ENCODE measurements at regions not wholly inside any gene's neighbourhood (a gene's known extent, or its start where the extent isn't known, plus 50 kb on each side); places are given as distances from the start of the nearest gene placed in this dataset.

GRCh38 chr3:59526999-59527398 lies 477.2 kb upstream of the CFAP20DC start:
- no peak for DNase-seq (ENCODE audit: low spot score)
- no peak overlapping the region for H3K18ac ChIP-seq (ENCODE audit: low read length)
- H4K91ac ChIP-seq (ENCODE audit: low read depth, low read length, poor library complexity): no peak overlapping the region
- no peaks in the 10 kb centered on the region for H3K4me1 ChIP-seq (ENCODE audit: control insufficient read depth in 2 of 2, insufficient read depth in 1 of 2, low read depth in 1 of 2, low read length in 2 of 2)
- H2BK15ac ChIP-seq (ENCODE audit: low read length): no peak overlapping the region
- H3K4me2 ChIP-seq (ENCODE audit: insufficient read depth, low read length, poor library complexity, severe bottlenecking): no peak overlapping the region
- H3K9ac ChIP-seq (ENCODE audit: low read depth, low read length, poor library complexity): no peak overlapping the region
- no peak overlapping the region for H3K14ac ChIP-seq (ENCODE audit: low read length)
- H3K4ac ChIP-seq (ENCODE audit: low read length): no peak overlapping the region
- H2AFZ ChIP-seq (ENCODE audit: low read length): no peak overlapping the region
- no peaks in the 10 kb centered on the region for H3K79me1 ChIP-seq (ENCODE audit: low read depth, low read length)
- H4K8ac ChIP-seq (ENCODE audit: low read depth, low read length): no peak overlapping the region
- H2AK5ac ChIP-seq (ENCODE audit: low read depth, low read length): no peak overlapping the region
- no peak overlapping the region for H2BK120ac ChIP-seq (ENCODE audit: low read depth, low read length)
- no peak overlapping the region for H2BK12ac ChIP-seq (ENCODE audit: low read length)
- no peak overlapping the region for H2BK5ac ChIP-seq (ENCODE audit: low read length)
- no peak overlapping the region for H3K27ac ChIP-seq (replicated peaks; ENCODE audit: low read length)
- H3K36me3 ChIP-seq (replicated peaks in 1 of 2; ENCODE audit: control insufficient read depth in 2 of 2, insufficient read depth in 2 of 2, low read length in 2 of 2): no peaks in the 10 kb centered on the region
- no peaks in the 10 kb centered on the region for H3K27me3 ChIP-seq (ENCODE audit: control insufficient read depth in 3 of 3, insufficient read depth in 3 of 3, low read depth in 1 of 3, low read length in 3 of 3)
- no peak overlapping the region for H3K4me3 ChIP-seq (ENCODE audit: low read length in 2 of 2)
- H3K23ac ChIP-seq (ENCODE audit: low read depth, low read length, poor library complexity): no peak overlapping the region
- H3K9me3 ChIP-seq (replicated peaks in 1 of 2; ENCODE audit: control insufficient read depth in 2 of 2, insufficient read depth in 1 of 2, low read depth in 1 of 2, low read length in 2 of 2): no peaks in the 10 kb centered on the region

DNA sequence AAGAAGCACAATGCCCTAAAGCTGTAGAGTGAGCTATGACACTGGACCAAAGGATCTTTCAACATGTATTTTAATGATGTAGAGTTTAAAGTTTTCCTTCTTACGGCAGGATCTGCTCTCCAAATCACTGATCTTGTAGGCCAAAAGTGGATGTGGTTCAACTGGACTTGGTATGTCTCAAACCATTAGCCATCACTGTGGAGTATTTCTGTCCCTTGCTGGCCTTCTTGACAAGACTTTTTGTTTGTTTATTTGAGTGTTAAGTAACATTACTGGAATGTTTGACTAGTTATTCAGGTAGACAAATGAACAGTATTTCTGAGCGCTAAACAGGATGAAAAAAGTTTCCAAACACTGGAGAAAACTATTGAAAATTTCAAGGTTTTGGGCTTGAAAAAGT lies 472.7 kb upstream of the CFAP20DC start:
- Histone ChIP-seq H3K4ac (ENCODE audit: low read length) (no peak overlapping the region), H2BK12ac (ENCODE audit: low read length) (no peak overlapping the region), H3K18ac (ENCODE audit: low read length) (no peak overlapping the region), H3K4me1 (ENCODE audit: control insufficient read depth in 2 of 2, insufficient read depth in 1 of 2, low read depth in 1 of 2, low read length in 2 of 2) (no peaks in the 10 kb centered on the region), H3K14ac (ENCODE audit: low read length) (no peak overlapping the region), H4K8ac (ENCODE audit: low read depth, low read length) (no peak overlapping the region), H3K36me3 (replicated peaks in 1 of 2; ENCODE audit: control insufficient read depth in 2 of 2, insufficient read depth in 2 of 2, low read length in 2 of 2) (no peaks in the 10 kb centered on the region), H3K9me3 (replicated peaks in 1 of 2; ENCODE audit: control insufficient read depth in 2 of 2, insufficient read depth in 1 of 2, low read depth in 1 of 2, low read length in 2 of 2) (no peaks in the 10 kb centered on the region), H2BK5ac (ENCODE audit: low read length) (no peak overlapping the region), H2BK15ac (ENCODE audit: low read length) (no peak overlapping the region), H2AFZ (ENCODE audit: low read length) (no peak overlapping the region), H3K4me3 (ENCODE audit: low read length in 2 of 2) (no peak overlapping the region), H2BK120ac (ENCODE audit: low read depth, low read length) (no peak overlapping the region), H3K27me3 (ENCODE audit: control insufficient read depth in 3 of 3, insufficient read depth in 3 of 3, low read depth in 1 of 3, low read length in 3 of 3) (no peaks in the 10 kb centered on the region), H2AK5ac (ENCODE audit: low read depth, low read length) (no peak overlapping the region), H3K23ac (ENCODE audit: low read depth, low read length, poor library complexity) (no peak overlapping the region), H3K4me2 (ENCODE audit: insufficient read depth, low read length, poor library complexity, severe bottlenecking) (no peak overlapping the region), H3K9ac (ENCODE audit: low read depth, low read length, poor library complexity) (no peak overlapping the region), H3K27ac (replicated peaks; ENCODE audit: low read length) (no peak overlapping the region), H4K91ac (ENCODE audit: low read depth, low read length, poor library complexity) (no peak overlapping the region), H3K79me1 (ENCODE audit: low read depth, low read length) (no peaks in the 10 kb centered on the region)
- no CpG with 5 or more reads among the region's 2 CpGs for WGBS, 2 donors (ENCODE audit: extremely low coverage in 2 of 2, insufficient read length in 2 of 2, insufficient replicate concordance in 1 of 2)
- no peak for DNase-seq (ENCODE audit: low spot score)

GRCh38 chr3:59519094-59519493 lies 469.3 kb upstream of the CFAP20DC start:
- Histone ChIP-seq H3K36me3 (replicated peaks in 1 of 2; ENCODE audit: control insufficient read depth in 2 of 2, insufficient read depth in 2 of 2, low read length in 2 of 2) (no peaks in the 10 kb centered on the region), H3K79me1 (ENCODE audit: low read depth, low read length) (no peaks in the 10 kb centered on the region), H3K4me2 (ENCODE audit: insufficient read depth, low read length, poor library complexity, severe bottlenecking) (no peak overlapping the region), H3K27ac (replicated peaks; ENCODE audit: low read length) (no peak overlapping the region), H2BK120ac (ENCODE audit: low read depth, low read length) (no peak overlapping the region), H2BK15ac (ENCODE audit: low read length) (no peak overlapping the region), H3K27me3 (ENCODE audit: control insufficient read depth in 3 of 3, insufficient read depth in 3 of 3, low read depth in 1 of 3, low read length in 3 of 3) (no peaks in the 10 kb centered on the region), H3K14ac (ENCODE audit: low read length) (no peak overlapping the region), H4K91ac (ENCODE audit: low read depth, low read length, poor library complexity) (no peak overlapping the region), H4K8ac (ENCODE audit: low read depth, low read length) (no peak overlapping the region), H2BK12ac (ENCODE audit: low read length) (no peak overlapping the region), H2AK5ac (ENCODE audit: low read depth, low read length) (no peak overlapping the region), H3K23ac (ENCODE audit: low read depth, low read length, poor library complexity) (no peak overlapping the region), H3K4me3 (ENCODE audit: low read length in 2 of 2) (no peak overlapping the region), H2AFZ (ENCODE audit: low read length) (no peak overlapping the region), H3K9ac (ENCODE audit: low read depth, low read length, poor library complexity) (no peak overlapping the region), H3K4ac (ENCODE audit: low read length) (no peak overlapping the region), H2BK5ac (ENCODE audit: low read length) (no peak overlapping the region), H3K9me3 (replicated peaks in 1 of 2; ENCODE audit: control insufficient read depth in 2 of 2, insufficient read depth in 1 of 2, low read depth in 1 of 2, low read length in 2 of 2) (no peaks in the 10 kb centered on the region), H3K18ac (ENCODE audit: low read length) (no peak overlapping the region), H3K4me1 (ENCODE audit: control insufficient read depth in 2 of 2, insufficient read depth in 1 of 2, low read depth in 1 of 2, low read length in 2 of 2) (peaks cover 1 to 4% of the 10 kb centered on the region in 2 donors)
- WGBS, 2 donors (ENCODE audit: extremely low coverage in 2 of 2, insufficient read length in 2 of 2, insufficient replicate concordance in 1 of 2): no CpG with 5 or more reads among the region's 6 CpGs
- no peak for DNase-seq (ENCODE audit: low spot score)

- no peak overlapping the region for H3K23ac ChIP-seq (ENCODE audit: low read depth, low read length, poor library complexity)
- no peaks in the 10 kb centered on the region for H3K9me3 ChIP-seq (replicated peaks in 1 of 2; ENCODE audit: control insufficient read depth in 2 of 2, insufficient read depth in 1 of 2, low read depth in 1 of 2, low read length in 2 of 2)
- no peaks in the 10 kb centered on the region for H3K79me1 ChIP-seq (ENCODE audit: low read depth, low read length)
- H3K4me3 ChIP-seq (ENCODE audit: low read length in 2 of 2): no peak overlapping the region
- no peak overlapping the region for H2BK120ac ChIP-seq (ENCODE audit: low read depth, low read length)
- H3K4ac ChIP-seq (ENCODE audit: low read length): no peak overlapping the region
- H3K9ac ChIP-seq (ENCODE audit: low read depth, low read length, poor library complexity): no peak overlapping the region
- no peak overlapping the region for H4K8ac ChIP-seq (ENCODE audit: low read depth, low read length)
- no peak overlapping the region for H2BK12ac ChIP-seq (ENCODE audit: low read length)
- H3K27ac ChIP-seq (replicated peaks; ENCODE audit: low read length): no peak overlapping the region
- no peak overlapping the region for H3K14ac ChIP-seq (ENCODE audit: low read length)
- no peak overlapping the region for H2AFZ ChIP-seq (ENCODE audit: low read length)
- no peak overlapping the region for H2BK15ac ChIP-seq (ENCODE audit: low read length)
- no peaks in the 10 kb centered on the region for H3K36me3 ChIP-seq (replicated peaks in 1 of 2; ENCODE audit: control insufficient read depth in 2 of 2, insufficient read depth in 2 of 2, low read length in 2 of 2)
- no peak for DNase-seq (ENCODE audit: low spot score)
- H2BK5ac ChIP-seq (ENCODE audit: low read length): no peak overlapping the region
- no peak overlapping the region for H4K91ac ChIP-seq (ENCODE audit: low read depth, low read length, poor library complexity)
- no peaks in the 10 kb centered on the region for H3K27me3 ChIP-seq (ENCODE audit: control insufficient read depth in 3 of 3, insufficient read depth in 3 of 3, low read depth in 1 of 3, low read length in 3 of 3)
- H2AK5ac ChIP-seq (ENCODE audit: low read depth, low read length): no peak overlapping the region
- no peak overlapping the region for H3K4me2 ChIP-seq (ENCODE audit: insufficient read depth, low read length, poor library complexity, severe bottlenecking)
- no CpG with 5 or more reads among the region's 14 CpGs for WGBS, 2 donors (ENCODE audit: extremely low coverage in 2 of 2, insufficient read length in 2 of 2, insufficient replicate concordance in 1 of 2)
- H3K4me1 ChIP-seq (ENCODE audit: control insufficient read depth in 2 of 2, insufficient read depth in 1 of 2, low read depth in 1 of 2, low read length in 2 of 2): peaks cover 1 to 4% of the 10 kb centered on the region in 2 donors
- no peak overlapping the region for H3K18ac ChIP-seq (ENCODE audit: low read length)
Measured at GRCh38 chr3:59518283-59519055, 468.6 kb upstream of the CFAP20DC start.

Data from neuronal stem cell (in vitro differentiated cells).